ENCODE measurements at regions not wholly inside any gene's neighbourhood (a gene's known extent, or its start where the extent isn't known, plus 50 kb on each side); places are given as distances from the start of the nearest gene placed in this dataset.

DNA sequence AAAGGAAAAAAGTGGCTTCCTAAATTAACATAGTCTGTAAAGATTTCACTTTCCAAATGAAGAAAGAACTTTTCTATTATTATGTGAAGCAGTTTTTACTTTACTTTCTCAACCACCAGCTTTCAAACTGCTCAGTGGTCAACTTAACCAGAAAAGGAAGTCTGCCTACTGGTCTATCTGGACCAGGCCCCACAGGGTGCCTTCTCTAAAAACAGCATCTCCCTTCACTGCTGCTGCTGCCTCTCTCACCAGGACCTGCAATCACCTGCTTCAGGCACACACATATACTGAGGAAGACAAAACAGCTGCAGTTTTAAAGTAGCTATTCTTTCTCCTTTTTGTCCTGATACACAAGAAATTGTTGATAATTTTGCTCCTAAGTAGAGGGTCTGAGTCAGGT lies 221.3 kb upstream of the DCC start:
- DNase-seq: no peak
- Histone ChIP-seq H3F3A (replicated peaks; ENCODE audit: insufficient read depth) (no peaks in the 10 kb centered on the region), H3K27ac (ENCODE audit: low read depth in 2 of 2, low read length in 1 of 2) (no peak overlapping the region), H3K79me2 (ENCODE audit: insufficient read depth) (no peaks in the 10 kb centered on the region), H3K9me2 (no peaks in the 10 kb centered on the region), H2AFZ (ENCODE audit: low read depth) (no peak overlapping the region), H4K20me1 (ENCODE audit: insufficient read depth) (no peaks in the 10 kb centered on the region), H3K9me3 (no peaks in the 10 kb centered on the region), H3K4me2 (no peak overlapping the region), H3K4me1 (ENCODE audit: control insufficient read depth in 1 of 2, insufficient read depth in 2 of 2, low read depth in 1 of 2, low read length in 1 of 2) (no peaks in the 10 kb centered on the region), H3K36me3 (replicated peaks in 1 of 2; ENCODE audit: control insufficient read depth in 1 of 2, insufficient read depth in 2 of 2, low read length in 1 of 2) (no peaks in the 10 kb centered on the region), H3K9ac (no peak overlapping the region), H3K27me3 (ENCODE audit: insufficient read depth) (no peaks in the 10 kb centered on the region), H3K4me3 (ENCODE audit: low read depth in 2 of 2, low read length in 1 of 2) (no peak overlapping the region)
- TF ChIP-seq GATA2 (CRISPR knock-in tag; IDR thresholded peaks at IDR 0.05): no peak
- TF ChIP-seq, protein P1, sequence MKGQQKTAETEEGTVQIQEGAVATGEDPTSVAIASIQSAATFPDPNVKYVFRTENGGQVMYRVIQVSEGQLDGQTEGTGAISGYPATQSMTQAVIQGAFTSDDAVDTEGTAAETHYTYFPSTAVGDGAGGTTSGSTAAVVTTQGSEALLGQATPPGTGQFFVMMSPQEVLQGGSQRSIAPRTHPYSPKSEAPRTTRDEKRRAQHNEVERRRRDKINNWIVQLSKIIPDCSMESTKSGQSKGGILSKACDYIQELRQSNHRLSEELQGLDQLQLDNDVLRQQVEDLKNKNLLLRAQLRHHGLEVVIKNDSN (IDR thresholded peaks at IDR 0.05; ENCODE audit: borderline replicate concordance, low read depth): no peak
- TF ChIP-seq RAD21 (IDR thresholded peaks at IDR 0.05; ENCODE audit: low read length): no peak
- TF ChIP-seq EP300 (IDR thresholded peaks at IDR 0.05; ENCODE audit: borderline replicate concordance in 1 of 2, low read depth in 1 of 2, low read length in 1 of 2): no peak
- no peak for TF ChIP-seq MEF2A (IDR thresholded peaks at IDR 0.05; ENCODE audit: borderline replicate concordance, low read depth)
- CTCF ChIA-PET: no interaction called here
- POLR2A ChIA-PET: no interaction called here

DNA sequence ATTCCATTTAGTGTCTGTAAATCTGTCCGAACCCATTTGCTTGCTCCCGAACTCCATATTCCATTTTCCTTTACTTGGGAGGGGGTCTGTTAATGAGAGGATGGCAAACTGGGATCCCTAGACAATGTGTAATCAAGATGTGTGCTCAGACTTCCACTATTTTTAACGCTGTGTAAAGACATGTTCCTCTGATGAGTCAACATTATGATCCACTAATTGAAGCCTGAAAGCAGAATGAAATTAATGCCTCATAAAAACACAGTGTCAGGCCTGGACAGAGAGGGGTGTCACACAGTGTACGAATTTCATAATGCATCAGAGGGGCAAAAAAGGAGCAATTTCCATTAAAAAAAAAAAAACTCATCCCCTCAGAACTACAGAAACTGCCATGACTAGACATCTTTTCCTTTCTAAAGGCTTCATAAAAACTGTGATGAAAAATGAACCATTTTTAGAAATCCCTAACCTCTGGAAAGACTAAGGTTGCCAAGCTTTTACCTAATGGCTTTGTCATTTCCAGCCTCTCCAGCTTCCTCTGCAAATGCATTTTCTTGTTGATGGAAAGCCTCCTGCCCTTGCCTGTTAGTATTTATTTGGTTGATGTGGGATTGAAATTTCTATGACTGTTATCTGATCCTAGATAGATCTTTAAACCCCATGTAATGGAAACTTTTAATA lies 209.2 kb upstream of the DCC start:
- H3K79me2 ChIP-seq (ENCODE audit: insufficient read depth): no peaks in the 10 kb centered on the region
- DNase-seq: no peak
- no peaks in the 10 kb centered on the region for H4K20me1 ChIP-seq (ENCODE audit: insufficient read depth)
- H3K4me2 ChIP-seq: no peak overlapping the region
- H3K9me2 ChIP-seq: no peaks in the 10 kb centered on the region
- no peak overlapping the region for H3K27ac ChIP-seq (ENCODE audit: low read depth in 2 of 2, low read length in 1 of 2)
- CTCF ChIA-PET: interaction anchor here (0.6 kb wide), 1 partner anchor 243 kb away, joined by 3 read pairs; no protein-coding TSS in a partner anchor
- no peaks in the 10 kb centered on the region for H3K36me3 ChIP-seq (replicated peaks in 1 of 2; ENCODE audit: control insufficient read depth in 1 of 2, insufficient read depth in 2 of 2, low read length in 1 of 2)
- WGBS (ENCODE audit: low lambda C conversion rate): 5% methylated on average over 4 of the region's 4 CpGs
- no peaks in the 10 kb centered on the region for H3F3A ChIP-seq (replicated peaks; ENCODE audit: insufficient read depth)
- no peak overlapping the region for H3K9ac ChIP-seq
- POLR2A ChIA-PET: no interaction called here
- no peak overlapping the region for H3K4me3 ChIP-seq (ENCODE audit: low read depth in 2 of 2, low read length in 1 of 2)
- no peaks in the 10 kb centered on the region for H3K9me3 ChIP-seq
- no peak for TF ChIP-seq YY1 (IDR thresholded peaks at IDR 0.05; ENCODE audit: low read depth)
- no peak for TF ChIP-seq FOSL2 (IDR thresholded peaks at IDR 0.05; ENCODE audit: borderline replicate concordance, low read depth)
- no peak for TF ChIP-seq POLR2AphosphoS5 (IDR thresholded peaks at IDR 0.05; ENCODE audit: low read depth, low read length)
- no peaks in the 10 kb centered on the region; a peak in 1 of 4 replicates for H3K4me1 ChIP-seq (ENCODE audit: control insufficient read depth in 1 of 2, insufficient read depth in 2 of 2, low read depth in 1 of 2, low read length in 1 of 2)
- no peaks in the 10 kb centered on the region for H3K27me3 ChIP-seq (ENCODE audit: insufficient read depth)
- no peak overlapping the region for H2AFZ ChIP-seq (ENCODE audit: low read depth)

DNA sequence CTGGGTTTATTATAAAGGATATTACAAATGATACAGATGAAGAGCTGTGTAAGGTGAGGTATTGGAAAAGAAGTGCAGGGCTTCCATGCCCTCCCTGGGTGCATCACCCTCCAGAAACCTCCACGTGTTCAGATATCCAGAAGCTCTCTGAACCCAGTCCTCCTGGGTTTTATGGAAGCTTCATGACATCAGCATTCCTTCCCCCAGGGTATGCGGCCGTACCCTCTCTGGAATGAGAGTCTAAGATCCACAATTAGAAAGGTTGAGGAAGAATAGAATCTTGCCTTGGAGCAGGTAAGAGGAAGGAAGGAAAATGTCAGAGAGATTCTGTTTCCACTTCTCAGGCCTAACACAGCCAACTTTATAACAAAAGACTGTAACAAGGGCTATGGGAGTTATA lies 208.2 kb upstream of the DCC start:
- no peaks in the 10 kb centered on the region for H3K27me3 ChIP-seq (ENCODE audit: insufficient read depth)
- H3K9me2 ChIP-seq: no peaks in the 10 kb centered on the region
- no peak for DNase-seq
- no peak overlapping the region for H3K4me2 ChIP-seq
- H3K9me3 ChIP-seq: no peaks in the 10 kb centered on the region
- no peak overlapping the region for H3K9ac ChIP-seq
- no peak for TF ChIP-seq MXI1 (IDR thresholded peaks at IDR 0.05; ENCODE audit: low read depth, low read length)
- TF ChIP-seq, protein P2, sequence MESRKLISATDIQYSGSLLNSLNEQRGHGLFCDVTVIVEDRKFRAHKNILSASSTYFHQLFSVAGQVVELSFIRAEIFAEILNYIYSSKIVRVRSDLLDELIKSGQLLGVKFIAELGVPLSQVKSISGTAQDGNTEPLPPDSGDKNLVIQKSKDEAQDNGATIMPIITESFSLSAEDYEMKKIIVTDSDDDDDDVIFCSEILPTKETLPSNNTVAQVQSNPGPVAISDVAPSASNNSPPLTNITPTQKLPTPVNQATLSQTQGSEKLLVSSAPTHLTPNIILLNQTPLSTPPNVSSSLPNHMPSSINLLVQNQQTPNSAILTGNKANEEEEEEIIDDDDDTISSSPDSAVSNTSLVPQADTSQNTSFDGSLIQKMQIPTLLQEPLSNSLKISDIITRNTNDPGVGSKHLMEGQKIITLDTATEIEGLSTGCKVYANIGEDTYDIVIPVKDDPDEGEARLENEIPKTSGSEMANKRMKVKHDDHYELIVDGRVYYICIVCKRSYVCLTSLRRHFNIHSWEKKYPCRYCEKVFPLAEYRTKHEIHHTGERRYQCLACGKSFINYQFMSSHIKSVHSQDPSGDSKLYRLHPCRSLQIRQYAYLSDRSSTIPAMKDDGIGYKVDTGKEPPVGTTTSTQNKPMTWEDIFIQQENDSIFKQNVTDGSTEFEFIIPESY (IDR thresholded peaks at IDR 0.05; ENCODE audit: borderline replicate concordance, low read depth): no peak
- WGBS (ENCODE audit: low lambda C conversion rate): 55% methylated on average over 3 of the region's 3 CpGs
- H3K79me2 ChIP-seq (ENCODE audit: insufficient read depth): no peaks in the 10 kb centered on the region
- ChIA-PET POLR2A (no interaction called here), CTCF (no interaction called here)
- no peak overlapping the region for H3K4me3 ChIP-seq (ENCODE audit: low read depth in 2 of 2, low read length in 1 of 2)
- H3K27ac ChIP-seq (ENCODE audit: low read depth in 2 of 2, low read length in 1 of 2): no peak overlapping the region
- no peaks in the 10 kb centered on the region; a peak in 1 of 4 replicates for H3K4me1 ChIP-seq (ENCODE audit: control insufficient read depth in 1 of 2, insufficient read depth in 2 of 2, low read depth in 1 of 2, low read length in 1 of 2)
- H3F3A ChIP-seq (replicated peaks; ENCODE audit: insufficient read depth): no peaks in the 10 kb centered on the region
- no peaks in the 10 kb centered on the region for H3K36me3 ChIP-seq (replicated peaks in 1 of 2; ENCODE audit: control insufficient read depth in 1 of 2, insufficient read depth in 2 of 2, low read length in 1 of 2)
- H2AFZ ChIP-seq (ENCODE audit: low read depth): no peak overlapping the region
- H4K20me1 ChIP-seq (ENCODE audit: insufficient read depth): no peaks in the 10 kb centered on the region

All from SK-N-SH (cell line).